SK-N-SH (cell line): ENCODE measurements at regions not wholly inside any gene's neighbourhood (a gene's known extent, or its start where the extent isn't known, plus 50 kb on each side); places are given as distances from the start of the nearest gene placed in this dataset.
A peak's percentile ranks its signal among the peaks of the same experiment; 100 is the strongest.

Experiments used
- CTCF ChIA-PET: fragments of 300-600, 350-600 bp; formaldehyde crosslinking; extraction: SDS; loops from one replicate; lab custom pipeline; 2021; lab: Yijun Ruan, JAX
- POLR2A ChIA-PET: fragments of 350-600 bp; sonication (Branson Sonifier 250); formaldehyde crosslinking; extraction: SDS; loops from one replicate; lab custom pipeline; 2020; ENCODE audit warnings: antibody characterized with exemption, inconsistent platforms; lab: Yijun Ruan, JAX
- DNase-seq: peaks from one replicate; pipeline ENCODE4 v3.0.0; 2012
- H2AFZ ChIP-seq: fragments of 200-600 bp; sonication (generic); 2 replicates; pipeline ENCODE4 v1.8.1; 2016; ENCODE audit warnings: antibody characterized with exemption, mild to moderate bottlenecking, low read depth
- H3F3A ChIP-seq: fragments of 200-600 bp; sonication (generic); replicated peaks from 2 replicates; pipeline ENCODE3; 2016; ENCODE audit warnings: antibody characterized with exemption, mild to moderate bottlenecking; ENCODE audit not compliant: insufficient read depth
- H3K27ac ChIP-seq, 2 experiments: fragments of 200-500 bp in 1 of 2; fragments of 200-600 bp in 1 of 2; sonication (Bioruptor generic) in 1 of 2; sonication (generic), shearing (Covaris generic) in 1 of 2; 2 replicates each; pipeline versions ENCODE4 v1.5.1 to v1.6.1; 2014 to 2016; ENCODE audit warnings: low read depth in 2 of 2, inconsistent platforms in 1 of 2, low read length in 1 of 2, mild to moderate bottlenecking in 1 of 2, mixed read lengths in 1 of 2
- H3K27me3 ChIP-seq: fragments of 200-600 bp; sonication (generic), shearing (Covaris generic); 2 replicates; pipeline ENCODE4 v1.6.1; 2016; ENCODE audit warnings: mixed run types; ENCODE audit not compliant: insufficient read depth
- H3K36me3 ChIP-seq, 2 experiments: fragments of 200-500 bp in 1 of 2; fragments of 200-600 bp in 1 of 2; sonication (Bioruptor generic) in 1 of 2; sonication (generic) in 1 of 2; replicated peaks in 1 of 2; 2 replicates each; pipeline versions ENCODE3 to v1.5.1; 2014 to 2016; ENCODE audit warnings: low read length in 1 of 2, mild to moderate bottlenecking in 1 of 2; ENCODE audit not compliant: insufficient read depth in 2 of 2, control insufficient read depth in 1 of 2
- H3K4me1 ChIP-seq, 2 experiments: fragments of 200-500 bp in 1 of 2; fragments of 200-600 bp in 1 of 2; sonication (Bioruptor generic) in 1 of 2; sonication (generic), shearing (Covaris generic) in 1 of 2; 2 replicates each; pipeline versions ENCODE4 v1.5.1 to v1.6.1; 2014 to 2016; ENCODE audit warnings: low read depth in 1 of 2, low read length in 1 of 2, mixed run types in 1 of 2; ENCODE audit not compliant: insufficient read depth in 2 of 2, control insufficient read depth in 1 of 2
- H3K4me2 ChIP-seq: fragments of 200-600 bp; sonication (generic), shearing (Covaris generic); 2 replicates; pipeline ENCODE4 v1.6.1; 2017; ENCODE audit warnings: mixed run types
- H3K4me3 ChIP-seq, 2 experiments: fragments of 200-500 bp in 1 of 2; fragments of 200-600 bp in 1 of 2; sonication (Bioruptor generic) in 1 of 2; sonication (generic), shearing (Covaris generic) in 1 of 2; 2 replicates each; pipeline versions ENCODE4 v1.5.1 to v1.8.1; 2014 to 2016; ENCODE audit warnings: low read depth in 2 of 2, inconsistent platforms in 1 of 2, low read length in 1 of 2, mild to moderate bottlenecking in 1 of 2, mixed read lengths in 1 of 2, moderate library complexity in 1 of 2
- H3K79me2 ChIP-seq: fragments of 200-600 bp; sonication (generic); 2 replicates; pipeline ENCODE4 v1.8.1; 2017; ENCODE audit warnings: mild to moderate bottlenecking; ENCODE audit not compliant: insufficient read depth
- H3K9ac ChIP-seq: fragments of 200-600 bp; sonication (generic); 2 replicates; pipeline ENCODE4 v1.6.1; 2017; ENCODE audit warnings: mixed run types
- H3K9me2 ChIP-seq: fragments of 200-600 bp; sonication (generic); 2 replicates; pipeline ENCODE4 v1.6.1; 2017; ENCODE audit warnings: mixed run types
- H3K9me3 ChIP-seq: fragments of 200-600 bp; sonication (generic); 2 replicates; pipeline ENCODE4 v1.6.1; 2017; ENCODE audit warnings: mixed run types, mild to moderate bottlenecking, moderate library complexity
- H4K20me1 ChIP-seq: fragments of 200-600 bp; sonication (generic); 2 replicates; pipeline ENCODE4 v1.6.1; 2017; ENCODE audit warnings: mild to moderate bottlenecking, mixed run types; ENCODE audit not compliant: insufficient read depth
- CTCF ChIP-seq: fragments of 200-600 bp; sonication (generic); IDR thresholded peaks from 2 replicates; pipeline ENCODE4 v1.6.1; 2017; ENCODE audit warnings: antibody characterized with exemption, mild to moderate bottlenecking, moderate library complexity
- IRF3 ChIP-seq: fragments of 150-350 bp; IDR thresholded peaks from 2 replicates; pipeline ENCODE4 v1.6.1; 2016; ENCODE audit warnings: mild to moderate bottlenecking, low read depth, low read length
- JUND ChIP-seq: IDR thresholded peaks from 2 replicates; pipeline ENCODE4 v1.4.0; 2012
- MEF2A ChIP-seq: IDR thresholded peaks from 2 replicates; pipeline ENCODE4 v1.4.0; 2012; ENCODE audit warnings: low read depth, borderline replicate concordance
- PBX3 ChIP-seq: IDR thresholded peaks from 2 replicates; pipeline ENCODE4; 2012
- RXRA ChIP-seq: IDR thresholded peaks from 2 replicates; pipeline ENCODE4 v1.4.0; 2012; ENCODE audit warnings: low read depth, mild to moderate bottlenecking, borderline replicate concordance
- TAF1 ChIP-seq: IDR thresholded peaks from 2 replicates; pipeline ENCODE4 v1.6.1; 2012; ENCODE audit warnings: low read depth, mild to moderate bottlenecking, low read length, moderate library complexity, borderline replicate concordance
- TCF12 ChIP-seq: IDR thresholded peaks from 2 replicates; pipeline ENCODE4 v1.4.0; 2012
- WGBS: methylation state at CpG from one replicate; pipeline ENCODE4 v1.1.6; 2017; ENCODE audit warnings: low lambda C conversion rate; 5-methylcytosine and 5-hydroxymethylcytosine counted together

GRCh38 chr18:44517136-44517535 is 163.6 kb upstream of the SETBP1 start:
- H3K4me1 ChIP-seq: peaks cover 0 to 17% of the 10 kb centered on the region in 2 experiments; a peak in 1 of 4 replicates
- DNase-seq: no peak
- WGBS: 85% methylated on average over 3 of the region's 3 CpGs
- H3K9ac ChIP-seq: no peak overlapping the region
- no peak overlapping the region for H2AFZ ChIP-seq
- no peaks in the 10 kb centered on the region for H3K36me3 ChIP-seq
- H3K9me2 ChIP-seq: no peaks in the 10 kb centered on the region
- H3K27me3 ChIP-seq: no peaks in the 10 kb centered on the region
- peaks cover 4% of the 10 kb centered on the region for H3F3A ChIP-seq
- no peaks in the 10 kb centered on the region for H3K9me3 ChIP-seq
- POLR2A ChIA-PET: no interaction called here
- no peak overlapping the region for H3K27ac ChIP-seq
- CTCF ChIA-PET: no interaction called here
- no peak overlapping the region for H3K4me2 ChIP-seq
- H3K4me3 ChIP-seq: no peak overlapping the region
- no peaks in the 10 kb centered on the region for H4K20me1 ChIP-seq
- H3K79me2 ChIP-seq: no peaks in the 10 kb centered on the region
- TF ChIP-seq CTCF: no peak
- TF ChIP-seq IRF3: no peak
- TF ChIP-seq TAF1: no peak
- TF ChIP-seq MEF2A: no peak

GRCh38 chr18:44518091-44518615 is 162.5 kb upstream of the SETBP1 start:
- TF ChIP-seq JUND: 0 out of 2 replicates have a peak, but pooled peaks have one; percentile 6
- TF ChIP-seq RXRA: no peak
- TF ChIP-seq TCF12: no peak
- no peak for TF ChIP-seq PBX3
- H3K27me3 ChIP-seq: no peaks in the 10 kb centered on the region
- H3K4me2 ChIP-seq: peak overlapping the region; percentile 19; the same call in 1 of the 2 replicates
- DNase-seq: no peak
- H2AFZ ChIP-seq: 0 out of 2 replicates have a peak overlapping the region, but pooled peaks have one; percentile 2
- peaks cover 4% of the 10 kb centered on the region for H3F3A ChIP-seq
- POLR2A ChIA-PET: no interaction called here
- WGBS: 42% methylated on average over 4 of the region's 4 CpGs
- CTCF ChIA-PET: no interaction called here
- H4K20me1 ChIP-seq: no peaks in the 10 kb centered on the region
- no peak overlapping the region for H3K4me3 ChIP-seq
- H3K9me2 ChIP-seq: no peaks in the 10 kb centered on the region
- H3K9me3 ChIP-seq: no peaks in the 10 kb centered on the region
- no peaks in the 10 kb centered on the region for H3K36me3 ChIP-seq
- peak overlapping the region in 1 of 2 experiments; percentile 51; a peak in 2 of 4 replicates for H3K27ac ChIP-seq
- no peak overlapping the region for H3K9ac ChIP-seq
- peaks cover 0 to 17% of the 10 kb centered on the region in 2 experiments; a peak in 1 of 4 replicates for H3K4me1 ChIP-seq
- H3K79me2 ChIP-seq: no peaks in the 10 kb centered on the region
